Mammary epithelial cell (primary cell): ENCODE measurements at regions not wholly inside any gene's neighbourhood (a gene's known extent, or its start where the extent isn't known, plus 50 kb on each side); places are given as distances from the start of the nearest gene placed in this dataset.

ENCODE experiments used
- EZH2 ChIP-seq: IDR thresholded peaks from 2 replicates; pipeline ENCODE4 v1.6.1; 2012; ENCODE audit warnings: low read length, inconsistent platforms, borderline replicate concordance
- TF ChIP-seq, protein P1 (sequence below), 2 donors: IDR thresholded peaks in 1 of 2; conservative IDR thresholded peaks in 1 of 2; 2 replicates each; pipeline ENCODE4 v1.5.1; 2011 to 2012; ENCODE audit warnings: inconsistent platforms in 2 of 2, low read length in 2 of 2, mild to moderate bottlenecking in 2 of 2, control low read depth in 1 of 2, low read depth in 1 of 2; ENCODE audit not compliant: insufficient read depth in 1 of 2; ENCODE audit errors: extremely low read depth in 1 of 2

GRCh38 chr2:58671675-58672074 is 430.6 kb upstream of the FANCL start:
- no peak for TF ChIP-seq EZH2
- TF ChIP-seq, protein P1, sequence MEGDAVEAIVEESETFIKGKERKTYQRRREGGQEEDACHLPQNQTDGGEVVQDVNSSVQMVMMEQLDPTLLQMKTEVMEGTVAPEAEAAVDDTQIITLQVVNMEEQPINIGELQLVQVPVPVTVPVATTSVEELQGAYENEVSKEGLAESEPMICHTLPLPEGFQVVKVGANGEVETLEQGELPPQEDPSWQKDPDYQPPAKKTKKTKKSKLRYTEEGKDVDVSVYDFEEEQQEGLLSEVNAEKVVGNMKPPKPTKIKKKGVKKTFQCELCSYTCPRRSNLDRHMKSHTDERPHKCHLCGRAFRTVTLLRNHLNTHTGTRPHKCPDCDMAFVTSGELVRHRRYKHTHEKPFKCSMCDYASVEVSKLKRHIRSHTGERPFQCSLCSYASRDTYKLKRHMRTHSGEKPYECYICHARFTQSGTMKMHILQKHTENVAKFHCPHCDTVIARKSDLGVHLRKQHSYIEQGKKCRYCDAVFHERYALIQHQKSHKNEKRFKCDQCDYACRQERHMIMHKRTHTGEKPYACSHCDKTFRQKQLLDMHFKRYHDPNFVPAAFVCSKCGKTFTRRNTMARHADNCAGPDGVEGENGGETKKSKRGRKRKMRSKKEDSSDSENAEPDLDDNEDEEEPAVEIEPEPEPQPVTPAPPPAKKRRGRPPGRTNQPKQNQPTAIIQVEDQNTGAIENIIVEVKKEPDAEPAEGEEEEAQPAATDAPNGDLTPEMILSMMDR (conservative IDR thresholded peaks at IDR 0.05 in 1 of 2, IDR thresholded peaks at IDR 0.05 in 1 of 2; ENCODE audit: extremely low read depth in 1 of 2, insufficient read depth in 1 of 2, low read depth in 1 of 2, low read length in 2 of 2): no peak
